Keratinocyte (primary cell): ENCODE measurements at regions not wholly inside any gene's neighbourhood (a gene's known extent, or its start where the extent isn't known, plus 50 kb on each side); places are given as distances from the start of the nearest gene placed in this dataset.

Experiments used
- DNase-seq: peaks from one replicate; pipeline ENCODE4 v3.0.0-alpha.2; 2011; ENCODE audit warnings: low read depth, missing footprints, low spot score
- FAIRE-seq: peaks from 2 replicates; lab custom pipeline; 2011; peaks lifted over from hg19 to GRCh38; lab: Jason Lieb, UNC
- H2AFZ ChIP-seq: 2 replicates; pipeline ENCODE4 v1.6.0; 2012; ENCODE audit warnings: low read length, control low read depth, inconsistent platforms; ENCODE audit not compliant: control insufficient read depth
- H3K27ac ChIP-seq: 2 replicates; pipeline ENCODE4 v1.5.1; 2011; ENCODE audit warnings: low read length; ENCODE audit not compliant: control insufficient read depth, insufficient read depth
- H3K27me3 ChIP-seq: 3 replicates; pipeline ENCODE4 v1.6.0; 2011; ENCODE audit warnings: low read length; ENCODE audit not compliant: control insufficient read depth, insufficient read depth; ENCODE audit errors: extremely low read depth
- H3K36me3 ChIP-seq, 2 experiments: 2 replicates in 1 of 2; 3 replicates in 1 of 2; pipeline ENCODE4 v1.5.1; 2011; ENCODE audit warnings: low read length in 2 of 2, mild to moderate bottlenecking in 1 of 2; ENCODE audit not compliant: control insufficient read depth in 2 of 2, insufficient read depth in 2 of 2; ENCODE audit errors: extremely low read depth in 1 of 2
- H3K4me1 ChIP-seq: 3 replicates; pipeline ENCODE4 v1.5.1; 2011; ENCODE audit warnings: low read length; ENCODE audit not compliant: control insufficient read depth, insufficient read depth; ENCODE audit errors: extremely low read depth
- H3K4me2 ChIP-seq: 3 replicates; pipeline ENCODE4 v1.6.0; 2011; ENCODE audit warnings: low read depth, low read length; ENCODE audit not compliant: control insufficient read depth, insufficient read depth; ENCODE audit errors: extremely low read depth
- H3K4me3 ChIP-seq, 3 experiments: fragments of 200-600 bp in 1 of 3; sonication (generic) in 1 of 3; 2 replicates in 2 of 3; 3 replicates in 1 of 3; pipeline ENCODE4 v1.5.1; 2011 to 2016; ENCODE audit warnings: low read length in 3 of 3, mild to moderate bottlenecking in 3 of 3, control low read depth in 2 of 3, inconsistent platforms in 1 of 3, low read depth in 1 of 3, mixed read lengths in 1 of 3, mixed run types in 1 of 3, moderate library complexity in 1 of 3; ENCODE audit not compliant: control insufficient read depth in 2 of 3, insufficient read depth in 2 of 3; ENCODE audit errors: extremely low read depth in 1 of 3
- H3K79me2 ChIP-seq: 2 replicates; pipeline ENCODE4 v1.6.0; 2012; ENCODE audit warnings: low read length; ENCODE audit not compliant: control insufficient read depth, insufficient read depth
- H3K9ac ChIP-seq: 3 replicates; pipeline ENCODE4 v1.6.0; 2011; ENCODE audit warnings: low read length; ENCODE audit not compliant: control insufficient read depth, insufficient read depth; ENCODE audit errors: extremely low read depth
- H3K9me1 ChIP-seq: 3 replicates; pipeline ENCODE4 v1.6.0; 2011; ENCODE audit warnings: low read length; ENCODE audit not compliant: control insufficient read depth, insufficient read depth; ENCODE audit errors: extremely low read depth
- H3K9me3 ChIP-seq: 2 replicates; pipeline ENCODE4 v1.5.1; 2012; ENCODE audit warnings: low read depth, low read length; ENCODE audit not compliant: control insufficient read depth
- H4K20me1 ChIP-seq: 3 replicates; pipeline ENCODE4 v1.6.0; 2011; ENCODE audit warnings: low read length; ENCODE audit not compliant: control insufficient read depth, insufficient read depth; ENCODE audit errors: extremely low read depth
- CTCF ChIP-seq, 3 experiments: IDR thresholded peaks in 1 of 3; conservative IDR thresholded peaks in 1 of 3; optimal IDR thresholded peaks in 1 of 3; 2 replicates in 2 of 3; 3 replicates in 1 of 3; pipeline versions ENCODE3 to v1.5.1; 2011; ENCODE audit warnings: low read length in 3 of 3, mild to moderate bottlenecking in 3 of 3, moderate library complexity in 2 of 3, control low read depth in 1 of 3, inconsistent platforms in 1 of 3; ENCODE audit not compliant: insufficient read depth in 2 of 3; ENCODE audit errors: extremely low read depth in 1 of 3
- EZH2 ChIP-seq: IDR thresholded peaks from one replicate; pipeline ENCODE4 v1.6.1; 2012; ENCODE audit warnings: inconsistent platforms, mild to moderate bottlenecking, low read length, moderate library complexity
- dilution Hi-C: fragments of 300-500 bp; cut with MboI; formaldehyde crosslinking; loops from one replicate; pipeline ENCODE4 v1.7.0; 2020; ENCODE audit warnings: low sequenced_read_pairs; ENCODE audit not compliant: extremely low pct_ligation_motif_present

- Histone ChIP-seq H3K4me3 (no peak overlapping the region), H2AFZ (no peak overlapping the region), H4K20me1 (no peaks in the 10 kb centered on the region), H3K27me3 (no peaks in the 10 kb centered on the region), H3K4me2 (no peak overlapping the region), H3K9me3 (no peaks in the 10 kb centered on the region), H3K4me1 (no peaks in the 10 kb centered on the region), H3K79me2 (no peaks in the 10 kb centered on the region), H3K9ac (no peak overlapping the region), H3K36me3 (no peaks in the 10 kb centered on the region), H3K9me1 (no peaks in the 10 kb centered on the region), H3K27ac (no peak overlapping the region)
- dilution Hi-C loops = no loop called here
- no peak for DNase-seq
- TF ChIP-seq EZH2 (no peak), CTCF (optimal IDR thresholded peaks at IDR 0.05 in 1 of 3, IDR thresholded peaks at IDR 0.05 in 1 of 3, conservative IDR thresholded peaks at IDR 0.05 in 1 of 3; ENCODE audit: extremely low read depth in 1 of 3, insufficient read depth in 2 of 3, low read length in 3 of 3) (no peak)
- FAIRE-seq = no peak
Measured at GRCh38 chr14:84217066-84217465, 1312.9 kb upstream of the FLRT2 start.

- Histone ChIP-seq H3K9ac (no peak overlapping the region), H3K4me3 (no peak overlapping the region), H3K36me3 (no peaks in the 10 kb centered on the region), H3K4me1 (no peaks in the 10 kb centered on the region), H3K27ac (no peak overlapping the region), H3K9me3 (no peaks in the 10 kb centered on the region), H3K79me2 (no peaks in the 10 kb centered on the region), H4K20me1 (no peaks in the 10 kb centered on the region), H3K27me3 (no peaks in the 10 kb centered on the region), H3K9me1 (no peaks in the 10 kb centered on the region), H2AFZ (no peak overlapping the region), H3K4me2 (no peak overlapping the region)
- TF ChIP-seq CTCF (optimal IDR thresholded peaks at IDR 0.05 in 1 of 3, IDR thresholded peaks at IDR 0.05 in 1 of 3, conservative IDR thresholded peaks at IDR 0.05 in 1 of 3; ENCODE audit: extremely low read depth in 1 of 3, insufficient read depth in 2 of 3, low read length in 3 of 3) (no peak), EZH2 (no peak)
- DNase-seq (no peak), FAIRE-seq (no peak)
- dilution Hi-C loops = no loop called here
Measured at GRCh38 chr14:84225268-84225667, 1304.7 kb upstream of the FLRT2 start.
